NCI-H524 (cell line): ENCODE measurements at regions not wholly inside any gene's neighbourhood (a gene's known extent, or its start where the extent isn't known, plus 50 kb on each side); places are given as distances from the start of the nearest gene placed in this dataset.
A peak's percentile ranks its signal among the peaks of the same experiment; 100 is the strongest.

Experiments
- DNase-seq, 2 experiments: peaks; one replicate each; lab custom pipeline; 2025; lab: John Stamatoyannopoulos, UW

GRCh38 chr3:193962986-193963685 is 172.8 kb upstream of the HES1 start:
- DNase-seq = no peak

DNA sequence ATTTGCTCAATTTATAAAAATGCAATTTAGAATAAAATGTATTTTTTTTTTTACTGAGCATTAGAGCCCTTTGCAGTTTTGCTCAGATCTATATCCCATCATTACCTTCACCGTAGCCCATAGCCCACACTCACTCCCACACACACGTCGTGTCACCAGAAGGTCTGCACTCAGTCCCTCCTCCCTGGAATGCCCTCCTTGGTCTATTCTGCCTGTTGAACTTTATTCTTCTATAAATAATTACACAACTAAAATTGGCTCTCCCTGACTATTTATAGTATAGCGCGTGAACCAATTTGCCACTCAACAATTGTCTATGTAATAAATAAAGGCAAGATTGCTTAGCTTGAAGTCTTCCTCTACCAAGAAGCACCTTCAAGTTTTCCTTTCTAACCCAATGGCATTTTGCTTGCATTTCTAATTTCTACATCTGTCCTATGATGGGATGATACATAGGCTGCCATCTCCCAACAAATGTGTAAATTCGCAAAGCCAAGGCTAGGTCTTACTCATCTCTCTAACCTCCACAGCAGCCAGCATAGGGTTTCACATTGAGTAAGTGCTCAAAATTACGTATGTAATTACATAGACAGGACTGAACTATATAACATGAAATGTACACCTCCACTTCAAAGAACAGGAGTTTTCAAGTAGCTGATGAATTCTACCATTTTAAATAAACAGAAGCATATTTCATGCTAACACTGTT is 172.0 kb upstream of the HES1 start:
- DNase-seq = no peak

- DNase-seq = no peak
Measured at GRCh38 chr3:193964517-193964880, 171.4 kb upstream of the HES1 start.

DNA sequence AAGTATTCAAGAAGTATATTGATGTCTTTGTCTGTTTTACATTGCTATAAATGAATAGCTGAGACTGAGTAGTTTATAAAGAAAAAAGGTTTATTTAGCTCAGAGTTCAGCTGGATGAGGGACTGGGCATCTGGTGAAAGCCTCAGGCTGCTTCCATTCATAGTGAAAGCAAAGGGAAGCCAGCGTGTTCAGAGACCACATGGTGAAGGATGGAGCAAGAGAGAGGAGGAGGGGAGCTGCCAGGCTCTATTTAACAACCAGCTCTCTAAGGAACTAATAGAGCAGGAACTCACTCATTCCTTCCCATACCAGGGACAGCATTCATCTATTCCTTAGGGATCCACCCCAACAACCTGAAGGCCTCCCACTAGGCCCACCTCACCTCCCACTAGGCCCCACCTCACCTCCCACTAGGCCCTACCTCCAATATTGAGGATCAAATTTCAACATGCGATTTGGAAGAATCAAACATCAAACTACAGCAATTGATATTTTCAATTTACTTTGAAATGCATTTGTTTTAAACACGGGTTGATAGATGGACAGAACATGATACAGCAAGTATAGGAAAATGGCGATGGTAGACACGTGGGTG is 167.5 kb upstream of the HES1 start:
- DNase-seq = no peak

GRCh38 chr3:193970131-193970772 is 165.7 kb upstream of the HES1 start:
- peak; percentile 62 to 79 for DNase-seq

DNA sequence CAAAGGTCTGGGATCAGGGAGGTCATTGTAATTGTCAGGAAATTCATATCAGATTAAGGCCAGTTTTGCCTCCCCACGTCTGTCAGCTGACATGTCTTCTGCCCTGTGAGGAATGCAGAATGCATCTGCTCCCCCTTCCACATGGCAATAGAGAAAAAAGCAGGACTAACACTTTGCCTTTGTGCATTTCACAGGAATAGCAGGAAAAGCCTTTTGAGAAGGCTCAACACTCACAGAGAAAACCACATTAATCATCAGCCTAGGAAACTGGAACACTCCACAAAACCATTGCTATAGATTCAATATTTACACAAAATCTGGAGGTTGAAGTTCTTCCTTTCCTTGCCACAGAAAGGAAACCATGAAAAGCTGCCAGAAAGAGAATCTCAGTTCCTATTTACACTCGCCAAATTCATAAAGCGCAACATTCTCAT is 165.2 kb upstream of the HES1 start:
- no peak for DNase-seq

DNA sequence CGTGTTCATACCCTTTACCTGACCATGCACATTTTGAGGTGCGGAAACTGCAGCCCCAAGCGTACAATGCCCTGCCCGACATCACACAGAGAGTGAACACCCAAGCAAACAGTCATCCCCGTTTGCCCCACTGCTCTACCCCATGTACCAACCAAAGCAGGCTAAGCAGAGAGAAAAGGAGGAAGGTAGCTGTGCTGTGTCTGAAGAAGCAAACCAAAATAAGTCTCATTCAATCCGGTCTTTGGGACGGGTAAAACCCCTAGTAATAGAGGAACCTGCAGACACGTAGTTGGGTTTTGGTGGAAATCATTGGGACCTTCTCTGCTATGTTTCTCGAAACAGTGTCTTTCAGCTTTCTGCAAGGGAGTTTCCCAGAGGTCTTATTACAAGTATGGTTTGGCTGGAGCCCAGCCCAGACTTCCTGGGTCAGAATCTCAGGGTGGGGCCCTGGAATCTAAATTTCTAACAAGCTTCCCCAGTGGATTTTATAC is 164.6 kb upstream of the HES1 start:
- DNase-seq = no peak

DNA sequence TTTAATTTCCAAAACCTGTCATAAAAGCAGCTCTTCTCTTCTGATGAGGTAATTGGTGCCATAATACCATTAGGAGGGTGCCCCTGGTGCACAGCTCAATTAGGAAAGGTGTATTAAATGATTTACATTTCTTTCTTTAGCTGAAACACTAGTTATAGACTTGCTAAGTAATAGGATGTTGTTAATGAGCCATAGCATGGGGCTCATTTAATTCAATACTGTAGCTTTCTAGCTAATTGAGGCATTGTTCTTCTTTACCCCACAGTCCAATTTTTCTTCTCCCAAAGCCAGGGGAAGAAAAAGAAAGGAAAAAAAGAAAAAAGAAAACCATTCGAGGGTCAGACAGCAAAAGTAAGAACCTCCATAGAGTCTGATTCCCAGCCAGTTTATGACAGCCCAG is 164.0 kb upstream of the HES1 start:
- DNase-seq = no peak

GRCh38 chr3:193972832-193973231 is 163.1 kb upstream of the HES1 start:
- DNase-seq = no peak

DNA sequence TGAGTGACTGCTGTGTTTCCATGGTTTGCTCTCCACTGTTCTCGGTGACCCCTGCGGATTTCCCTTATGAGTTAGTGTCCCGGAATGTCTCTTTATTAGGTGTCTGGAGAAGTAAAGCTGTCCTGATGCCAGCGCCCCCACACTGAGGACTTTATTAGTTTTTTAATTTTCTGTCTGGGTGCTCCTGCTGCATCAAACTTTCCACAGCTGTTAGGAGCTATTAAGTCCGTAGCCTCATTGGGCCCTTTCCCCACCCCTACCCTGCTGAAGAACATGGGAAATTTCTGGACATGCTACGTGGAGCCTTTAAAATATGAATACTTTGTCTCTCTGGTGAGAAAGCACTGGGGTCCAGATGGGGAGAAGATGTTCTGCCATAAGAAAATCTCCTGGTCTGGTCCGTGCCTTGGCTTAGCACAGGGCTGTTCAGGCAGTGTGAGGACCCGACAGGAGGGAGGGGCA is 161.7 kb upstream of the HES1 start:
- DNase-seq = no peak

- DNase-seq = no peak
Measured at GRCh38 chr3:193974671-193975535, 161.0 kb upstream of the HES1 start.

DNA sequence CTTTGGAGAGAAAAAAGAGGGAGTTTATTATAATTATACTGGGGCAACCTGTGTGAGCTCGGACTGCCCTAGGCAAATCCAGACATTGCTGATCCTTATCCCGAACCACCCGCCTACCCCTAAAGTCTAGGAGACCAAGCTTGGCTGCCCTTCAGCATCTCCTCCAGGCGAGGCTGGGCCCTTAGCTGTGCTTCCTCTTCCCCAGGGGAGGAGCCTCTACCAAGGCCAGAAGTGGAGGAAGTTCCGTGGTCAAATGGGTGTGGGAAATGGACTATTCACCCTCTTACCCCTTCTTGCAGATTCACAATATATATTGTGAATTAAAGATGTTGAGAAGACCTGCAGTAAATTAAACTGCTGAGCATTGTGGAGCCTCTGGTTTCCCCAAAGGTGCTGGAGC is 158.3 kb upstream of the HES1 start:
- no peak for DNase-seq

DNA sequence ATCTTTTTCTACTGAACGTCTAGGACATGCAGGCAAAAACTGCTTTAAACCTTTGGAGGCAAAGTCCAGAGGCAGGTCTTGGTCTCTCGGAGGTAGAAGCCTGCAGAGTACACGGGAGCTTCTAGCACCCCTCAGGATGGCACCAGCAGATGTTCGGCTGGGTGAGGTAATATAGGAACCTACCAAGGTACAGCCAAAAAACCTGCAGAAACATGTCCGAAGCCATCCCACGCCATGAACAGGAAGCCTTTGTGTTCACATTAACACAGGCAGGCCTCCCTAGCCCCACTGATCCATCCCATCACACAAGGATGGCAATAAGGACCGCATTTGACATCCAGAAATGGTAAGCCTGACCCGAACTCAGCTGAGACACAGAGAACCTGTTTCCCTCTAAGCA is 157.9 kb upstream of the HES1 start:
- DNase-seq = no peak

DNA sequence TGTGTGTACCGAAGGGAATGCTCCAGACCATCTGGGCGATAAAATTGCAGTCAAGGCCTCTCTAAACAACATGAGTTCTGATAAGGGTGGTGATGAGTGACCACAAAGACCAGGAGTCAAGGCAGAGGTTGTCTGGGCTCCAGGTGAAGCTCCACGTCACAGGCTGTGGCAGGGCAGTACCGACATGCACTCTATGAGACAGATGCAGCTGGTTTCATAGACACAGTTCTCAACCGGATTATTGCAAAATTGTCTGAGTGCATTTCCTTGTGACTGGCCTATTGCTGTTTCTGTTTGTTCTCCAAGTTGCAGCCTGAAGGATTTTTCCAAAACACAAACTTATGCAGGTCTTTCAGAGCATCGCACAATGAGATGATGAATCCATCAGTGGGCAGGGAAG is 157.5 kb upstream of the HES1 start:
- DNase-seq = no peak

DNA sequence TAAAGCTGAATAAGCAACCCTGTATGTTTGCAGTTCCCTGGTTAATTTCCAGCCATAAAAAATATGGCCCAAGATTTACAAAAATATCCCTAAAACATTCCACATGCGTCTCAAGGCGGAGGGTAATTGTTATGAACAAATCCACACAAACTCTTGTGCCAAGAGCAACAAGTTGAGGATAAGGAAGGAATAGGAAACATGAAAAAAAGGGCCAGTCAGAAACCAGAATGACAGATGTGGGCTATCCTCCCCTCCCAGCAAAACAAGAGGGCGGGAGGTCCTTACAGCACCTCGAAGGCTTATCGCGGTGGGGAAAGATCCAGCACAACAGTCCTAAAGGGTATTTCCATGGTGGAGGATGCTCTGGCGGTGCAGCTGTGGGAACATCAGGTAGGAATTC is 155.6 kb upstream of the HES1 start:
- no peak for DNase-seq

DNA sequence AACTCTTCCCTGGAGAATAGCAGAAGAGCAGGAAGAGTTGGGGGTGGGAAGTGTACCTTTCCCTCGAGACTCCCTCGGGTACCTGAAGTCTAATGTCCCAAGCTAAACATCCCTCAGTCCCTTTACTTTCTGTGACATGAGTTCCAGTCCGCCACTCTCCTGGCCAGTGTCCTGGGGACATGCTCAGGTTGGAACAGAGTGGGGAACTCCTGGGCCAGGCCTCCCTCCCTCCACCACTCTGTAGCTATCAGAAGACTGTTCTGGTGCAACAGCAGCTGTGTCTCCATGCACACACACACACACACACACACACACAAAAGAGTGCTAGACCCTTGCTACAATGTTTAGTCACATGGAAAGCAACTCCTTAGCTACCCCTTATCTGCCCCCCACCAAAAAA is 155.0 kb upstream of the HES1 start:
- DNase-seq = no peak

DNA sequence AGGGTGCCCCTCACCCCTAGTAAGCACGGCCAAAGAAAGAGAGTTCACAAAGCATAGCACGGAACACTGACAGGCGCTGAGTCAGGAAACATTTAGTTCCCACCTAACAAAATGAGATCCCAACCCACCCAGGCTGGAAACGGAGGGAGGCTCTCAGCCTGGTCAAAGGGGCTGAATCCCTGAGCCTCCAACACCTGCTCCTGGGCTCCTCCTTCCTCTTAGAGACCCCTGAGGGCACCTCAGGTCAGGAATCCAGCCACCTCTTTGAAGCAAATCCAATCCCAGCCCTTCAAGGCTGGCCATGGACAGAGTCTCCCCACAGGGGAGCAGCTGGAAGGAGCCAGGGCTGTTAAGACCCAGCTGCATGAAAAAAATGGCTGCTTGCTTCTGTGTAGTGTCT is 154.4 kb upstream of the HES1 start:
- DNase-seq = no peak

GRCh38 chr3:193982258-193982659 is 153.7 kb upstream of the HES1 start:
- DNase-seq = no peak

DNA sequence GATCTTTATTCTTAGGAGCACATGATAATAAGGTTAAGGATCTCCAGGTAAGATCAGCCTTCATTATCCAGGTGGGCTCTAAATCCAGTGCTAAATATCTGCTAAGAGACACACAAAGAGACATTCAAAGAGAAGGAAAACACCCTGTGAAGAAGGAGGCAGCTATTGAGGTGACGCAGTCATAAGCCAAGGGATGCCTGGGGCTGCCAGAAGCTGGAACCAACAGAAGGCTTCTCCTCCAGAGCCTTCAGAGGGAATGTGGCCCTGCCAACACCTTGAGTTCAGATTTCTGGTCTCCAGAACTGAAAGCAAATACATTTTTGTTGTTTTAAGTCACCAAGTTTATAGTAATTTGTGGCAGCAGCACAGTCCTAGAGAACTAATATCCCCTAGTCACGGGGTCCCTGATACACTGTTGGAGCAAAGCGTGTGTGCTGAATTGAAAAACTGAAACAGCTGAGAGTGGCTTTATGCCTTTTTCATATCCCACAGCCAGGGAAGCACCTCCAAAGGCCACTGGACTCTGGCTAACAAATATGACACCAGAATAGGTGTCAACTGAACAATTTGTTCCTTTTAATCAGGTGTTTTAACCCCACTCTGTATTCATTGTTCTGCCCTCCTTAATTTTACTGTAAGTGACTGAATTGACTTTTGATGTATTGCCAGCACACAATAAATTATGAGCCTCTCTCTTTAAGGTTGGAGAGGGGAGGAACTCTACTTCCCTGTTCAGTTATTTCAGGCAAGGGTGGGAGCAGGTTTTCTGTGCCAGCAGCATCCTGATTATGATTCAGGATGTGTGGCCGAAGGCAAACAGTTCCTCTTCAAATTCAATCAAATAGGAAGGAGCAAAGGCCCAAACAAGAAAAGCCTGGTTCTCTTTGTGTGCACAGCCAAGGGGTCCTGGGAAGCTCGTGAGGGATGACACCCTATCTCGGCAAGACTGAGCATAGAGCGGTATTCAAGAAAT is 151.8 kb upstream of the HES1 start:
- DNase-seq = no peak

GRCh38 chr3:193984876-193985275 is 151.1 kb upstream of the HES1 start:
- DNase-seq = no peak

DNA sequence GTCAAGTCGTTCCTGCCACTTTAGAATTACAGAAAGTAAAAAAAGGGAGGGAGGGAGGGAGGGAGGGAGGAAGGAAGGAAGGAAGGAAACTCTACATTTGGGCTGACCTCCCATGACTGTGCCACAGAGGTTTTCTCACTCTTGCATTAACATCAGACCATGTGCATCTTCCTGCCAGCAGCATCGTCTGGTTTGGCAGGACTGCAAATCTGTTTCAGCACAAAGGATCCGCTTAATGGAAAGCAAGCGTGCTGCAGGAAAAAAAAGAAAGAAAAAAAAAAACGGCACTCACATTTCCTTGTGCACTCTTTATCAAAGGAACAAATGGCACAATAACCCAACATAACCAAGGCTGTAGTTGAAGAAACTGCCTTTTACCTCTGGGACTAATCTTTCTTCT is 148.8 kb upstream of the HES1 start:
- DNase-seq = no peak
